H1 (cell line): ENCODE measurements at regions not wholly inside any gene's neighbourhood (a gene's known extent, or its start where the extent isn't known, plus 50 kb on each side); places are given as distances from the start of the nearest gene placed in this dataset.

ENCODE experiments used
- CTCF ChIA-PET: fragments of 300-600 bp; sonication (Branson Sonifier 250); formaldehyde crosslinking; loops from one replicate; lab custom pipeline; 2021; ENCODE audit not compliant: partially characterized antibody; lab: Charles Lee
- POLR2A ChIA-PET: fragments of 300-600 bp; sonication (Branson Sonifier 250); formaldehyde crosslinking; loops from one replicate; lab custom pipeline; 2021; ENCODE audit warnings: inconsistent platforms; ENCODE audit not compliant: partially characterized antibody; lab: Charles Lee
- DNase-seq, 2 experiments: peaks; one replicate each; pipeline versions ENCODE4 v3.0.0 to v3.0.0-alpha.2; 2010 to 2022; ENCODE audit warnings: low spot score in 2 of 2, low read depth in 1 of 2, mixed read lengths in 1 of 2
- FAIRE-seq: peaks from 2 replicates; lab custom pipeline; 2011; peaks lifted over from hg19 to GRCh38; lab: Jason Lieb, UNC
- H2AFZ ChIP-seq: 2 replicates; pipeline ENCODE4 v1.8.1; 2012; ENCODE audit warnings: low read length, inconsistent platforms
- H2AK5ac ChIP-seq: 2 replicates; pipeline ENCODE4 v1.6.1; 2013; ENCODE audit warnings: low read depth, low read length
- H2BK120ac ChIP-seq: replicated peaks from 2 replicates; pipeline ENCODE3; 2013; ENCODE audit warnings: low read depth, low read length, inconsistent platforms
- H2BK12ac ChIP-seq: 2 replicates; pipeline ENCODE4 v1.6.1; 2013; ENCODE audit warnings: low read depth, low read length
- H2BK15ac ChIP-seq: 2 replicates; pipeline ENCODE4 v1.6.1; 2013; ENCODE audit warnings: low read length
- H2BK20ac ChIP-seq: 2 replicates; pipeline ENCODE4 v1.6.1; 2013; ENCODE audit warnings: low read length
- H2BK5ac ChIP-seq: 2 replicates; pipeline ENCODE4 v1.6.1; 2013; ENCODE audit warnings: low read depth, low read length
- H3K14ac ChIP-seq: 2 replicates; pipeline ENCODE4 v1.6.1; 2013; ENCODE audit warnings: inconsistent platforms; ENCODE audit not compliant: insufficient read length
- H3K18ac ChIP-seq: 2 replicates; pipeline ENCODE4 v1.6.1; 2013; ENCODE audit warnings: low read length; ENCODE audit errors: extremely low read depth
- H3K23ac ChIP-seq: 2 replicates; pipeline ENCODE4 v1.6.1; 2013; ENCODE audit warnings: inconsistent platforms; ENCODE audit not compliant: insufficient read length
- H3K23me2 ChIP-seq: 2 replicates; pipeline ENCODE4 v1.6.1; 2013; ENCODE audit warnings: low read depth, low read length
- H3K27ac ChIP-seq: 2 replicates; pipeline ENCODE4 v1.6.1; 2011; ENCODE audit warnings: low read depth, low read length, inconsistent platforms
- H3K27me3 ChIP-seq, 4 experiments: replicated peaks in 1 of 4; 1 replicate in 1 of 4; 2 replicates in 3 of 4; pipeline versions ENCODE4 v1.6.1 to v1.8.1; 2011 to 2013; ENCODE audit warnings: low read length in 3 of 4, mild to moderate bottlenecking in 3 of 4, inconsistent platforms in 2 of 4, mixed read lengths in 2 of 4, moderate library complexity in 1 of 4; ENCODE audit not compliant: control insufficient read depth in 3 of 4, insufficient read depth in 3 of 4; ENCODE audit errors: extremely low read depth in 1 of 4
- H3K36me3 ChIP-seq, 4 experiments: 2 replicates each; pipeline versions ENCODE4 v1.6.1 to v1.8.1; 2011 to 2013; ENCODE audit warnings: mild to moderate bottlenecking in 4 of 4, low read length in 3 of 4, moderate library complexity in 2 of 4, control low read depth in 1 of 4, inconsistent platforms in 1 of 4; ENCODE audit not compliant: insufficient read depth in 4 of 4, control insufficient read depth in 2 of 4
- H3K4ac ChIP-seq: replicated peaks from 2 replicates; pipeline ENCODE3; 2013; ENCODE audit warnings: low read length, low read depth, mixed read lengths, inconsistent platforms; ENCODE audit not compliant: insufficient read length
- H3K4me1 ChIP-seq, 4 experiments: replicated peaks in 1 of 4; 1 replicate in 1 of 4; 2 replicates in 3 of 4; pipeline versions ENCODE4 v1.6.1 to v1.8.1; 2011 to 2013; ENCODE audit warnings: low read length in 3 of 4, inconsistent platforms in 2 of 4, mixed read lengths in 1 of 4; ENCODE audit not compliant: insufficient read depth in 4 of 4, control insufficient read depth in 3 of 4
- H3K4me2 ChIP-seq, 2 experiments: 2 replicates each; pipeline versions ENCODE4 v1.6.1 to v1.8.1; 2011 to 2013; ENCODE audit warnings: low read depth in 2 of 2, low read length in 2 of 2, control low read depth in 1 of 2, inconsistent platforms in 1 of 2, mild to moderate bottlenecking in 1 of 2; ENCODE audit not compliant: insufficient read depth in 1 of 2
- H3K4me3 ChIP-seq, 4 experiments: fragments of 200-600, 300-600 bp in 1 of 4; sonication (generic), shearing (Covaris generic), sonication (Bioruptor Twin) in 1 of 4; 2 replicates each; pipeline versions ENCODE4 v1.5.1 to v1.8.1; 2011 to 2016; ENCODE audit warnings: low read length in 4 of 4, low read depth in 3 of 4, control low read depth in 2 of 4, inconsistent platforms in 2 of 4, mild to moderate bottlenecking in 2 of 4, mixed read lengths in 1 of 4, moderate library complexity in 1 of 4; ENCODE audit not compliant: insufficient read depth in 2 of 4; ENCODE audit errors: extremely low read depth in 1 of 4
- H3K56ac ChIP-seq: replicated peaks from 2 replicates; pipeline ENCODE3; 2013; ENCODE audit warnings: low read depth, mild to moderate bottlenecking, mixed read lengths, low read length, inconsistent platforms; ENCODE audit not compliant: insufficient read length
- H3K79me1 ChIP-seq: 2 replicates; pipeline ENCODE4 v1.6.1; 2013; ENCODE audit warnings: low read depth, low read length, control low read depth
- H3K79me2 ChIP-seq, 2 experiments: 2 replicates each; pipeline versions ENCODE4 v1.6.1 to v1.8.1; 2012 to 2013; ENCODE audit warnings: low read length in 2 of 2, mild to moderate bottlenecking in 2 of 2, inconsistent platforms in 1 of 2; ENCODE audit not compliant: insufficient read depth in 2 of 2, control insufficient read depth in 1 of 2
- H3K9ac ChIP-seq, 4 experiments: replicated peaks in 1 of 4; 1 replicate in 1 of 4; 2 replicates in 3 of 4; pipeline versions ENCODE4 v1.6.1 to v1.8.1; 2011 to 2013; ENCODE audit warnings: low read depth in 3 of 4, low read length in 3 of 4, control low read depth in 2 of 4, mild to moderate bottlenecking in 2 of 4, moderate library complexity in 2 of 4, inconsistent platforms in 1 of 4; ENCODE audit errors: extremely low read depth in 1 of 4
- H3K9me3 ChIP-seq, 2 experiments: 2 replicates each; pipeline versions ENCODE4 v1.6.1 to v1.8.1; 2012 to 2013; ENCODE audit warnings: mild to moderate bottlenecking in 2 of 2, moderate library complexity in 2 of 2, control low read depth in 1 of 2, inconsistent platforms in 1 of 2, low read depth in 1 of 2, low read length in 1 of 2, mixed read lengths in 1 of 2; ENCODE audit not compliant: insufficient read depth in 2 of 2
- H4K20me1 ChIP-seq, 2 experiments: replicated peaks in 1 of 2; 2 replicates each; pipeline versions ENCODE3 to v1.8.1; 2011 to 2013; ENCODE audit warnings: inconsistent platforms in 2 of 2, low read length in 2 of 2, mild to moderate bottlenecking in 1 of 2; ENCODE audit not compliant: insufficient read depth in 2 of 2, control insufficient read depth in 1 of 2
- H4K5ac ChIP-seq: 2 replicates; pipeline ENCODE4 v1.6.1; 2013; ENCODE audit warnings: low read length, low read depth, mixed read lengths, inconsistent platforms; ENCODE audit not compliant: insufficient read length
- H4K8ac ChIP-seq: 2 replicates; pipeline ENCODE4 v1.8.0; 2013; ENCODE audit warnings: mild to moderate bottlenecking, moderate library complexity, low read length, inconsistent platforms; ENCODE audit not compliant: insufficient read depth; ENCODE audit errors: extremely low read depth
- H4K91ac ChIP-seq: replicated peaks from 2 replicates; pipeline ENCODE3; 2013; ENCODE audit warnings: low read length, mixed read lengths, inconsistent platforms; ENCODE audit not compliant: insufficient read length
- CBX5 ChIP-seq: fragments of 300-800, 300-1000 bp; sonication (generic); IDR thresholded peaks from 2 replicates; pipeline ENCODE4 v1.7.1; 2016; ENCODE audit warnings: antibody characterized with exemption, low read length, low read depth
- CHD2 ChIP-seq: IDR thresholded peaks from 2 replicates; pipeline ENCODE4 v1.6.1; 2012; ENCODE audit warnings: low read length, improper control_type of control experiment
- POLR2A ChIP-seq, 2 experiments: IDR thresholded peaks; 1 replicate in 1 of 2; 2 replicates in 1 of 2; pipeline ENCODE4 v1.6.1; 2011; ENCODE audit warnings: low read depth in 2 of 2, low read length in 2 of 2, mild to moderate bottlenecking in 2 of 2; ENCODE audit errors: control extremely low read depth in 1 of 2
- POLR2AphosphoS5 ChIP-seq: IDR thresholded peaks from 2 replicates; pipeline ENCODE4 v1.6.1; 2011; ENCODE audit warnings: low read depth, low read length
- RBBP5 ChIP-seq: IDR thresholded peaks from 2 replicates; pipeline ENCODE4 v1.7.1; 2012; ENCODE audit warnings: low read depth, mild to moderate bottlenecking, inconsistent platforms, low read length, moderate library complexity, borderline replicate concordance
- RXRA ChIP-seq: IDR thresholded peaks from 2 replicates; pipeline ENCODE4 v1.6.1; 2011; ENCODE audit warnings: low read depth, mild to moderate bottlenecking, low read length, moderate library complexity; ENCODE audit not compliant: insufficient read depth
- SIN3A ChIP-seq, 2 experiments: IDR thresholded peaks in 1 of 2; conservative IDR thresholded peaks in 1 of 2; 2 replicates each; pipeline ENCODE4 v1.6.1; 2011 to 2012; ENCODE audit warnings: low read length in 2 of 2, improper control_type of control experiment in 1 of 2, low read depth in 1 of 2, mild to moderate bottlenecking in 1 of 2
- SIRT6 ChIP-seq: IDR thresholded peaks from one replicate; pipeline ENCODE4 v1.7.1; 2012; ENCODE audit warnings: low read length, inconsistent platforms
- SIX5 ChIP-seq: IDR thresholded peaks from 2 replicates; pipeline ENCODE4 v1.6.1; 2011; ENCODE audit warnings: mild to moderate bottlenecking, low read depth, low read length
- SP1 ChIP-seq: IDR thresholded peaks from 2 replicates; pipeline ENCODE4 v1.6.1; 2011; ENCODE audit warnings: low read depth, low read length
- TAF7 ChIP-seq: optimal IDR thresholded peaks from 2 replicates; pipeline ENCODE3; 2011; ENCODE audit warnings: low read depth, mild to moderate bottlenecking, inconsistent platforms, low read length, moderate library complexity, borderline replicate concordance
- TBP ChIP-seq: IDR thresholded peaks from 2 replicates; pipeline ENCODE4 v1.6.1; 2011; ENCODE audit warnings: low read depth, low read length, improper control_type of control experiment
- TCF12 ChIP-seq: IDR thresholded peaks from 2 replicates; pipeline ENCODE4 v1.6.1; 2011; ENCODE audit warnings: low read depth, mild to moderate bottlenecking, low read length
- YY1 ChIP-seq: IDR thresholded peaks from 2 replicates; pipeline ENCODE4 v1.6.1; 2011; ENCODE audit warnings: low read depth, mild to moderate bottlenecking, low read length
- WGBS, 2 experiments: shearing (Covaris generic) in 1 of 2; methylation state at CpG; one replicate each; pipeline versions ENCODE4 v1.1.6 to v1.1.7; 2013 to 2015; ENCODE audit warnings: low lambda C conversion rate in 2 of 2, mixed read lengths in 2 of 2, inconsistent platforms in 1 of 2, low coverage in 1 of 2, missing lambda C conversion rate in 1 of 2; ENCODE audit not compliant: insufficient replicate concordance in 2 of 2, insufficient coverage in 1 of 2, insufficient read length in 1 of 2; ENCODE audit errors: extremely low coverage in 1 of 2, missing lambda C conversion rate in 1 of 2; 5-methylcytosine and 5-hydroxymethylcytosine counted together

- no peak overlapping the region for H3K14ac ChIP-seq
- H3K56ac ChIP-seq: no peak overlapping the region
- no peak for FAIRE-seq
Measured at GRCh38 chr11:92022499-92022898, 202.1 kb upstream of the FAT3 start.

More at GRCh38 chr11:92022499-92022898, 202.1 kb upstream of the FAT3 start:
- Histone ChIP-seq H3K9ac (no peak overlapping the region), H2BK15ac (no peak overlapping the region), H4K8ac (no peak overlapping the region), H3K4me2 (no peak overlapping the region), H3K27me3 (no peaks in the 10 kb centered on the region), H3K79me1 (no peaks in the 10 kb centered on the region), H2BK12ac (no peak overlapping the region), H3K9me3 (no peaks in the 10 kb centered on the region; a peak in 1 of 4 replicates), H2AK5ac (no peak overlapping the region), H2AFZ (no peak overlapping the region), H3K23me2 (no peaks in the 10 kb centered on the region), H3K23ac (no peak overlapping the region), H2BK5ac (no peak overlapping the region), H3K4me1 (no peaks in the 10 kb centered on the region), H2BK20ac (no peak overlapping the region), H4K91ac (no peak overlapping the region), H3K4ac (no peak overlapping the region), H3K79me2 (no peaks in the 10 kb centered on the region), H3K36me3 (no peaks in the 10 kb centered on the region), H2BK120ac (no peak overlapping the region), H4K20me1 (no peaks in the 10 kb centered on the region), H3K27ac (no peak overlapping the region), H3K18ac (no peak overlapping the region), H3K4me3 (no peak overlapping the region), H4K5ac (no peak overlapping the region)
- ChIA-PET POLR2A (no interaction called here), CTCF (interaction anchor here (0.9 kb wide), 1 partner anchor 46 kb away, joined by 3 read pairs; no protein-coding TSS in a partner anchor)
- DNase-seq: no peak
- 95% methylated on average over 2 of the region's 2 CpGs; no CpG with 5 or more reads in 1 of the 2 experiments for WGBS, 2 experiments
- TF ChIP-seq POLR2A (IDR thresholded peaks at IDR 0.05; ENCODE audit: control extremely low read depth in 1 of 2, low read depth in 2 of 2, low read length in 2 of 2) (no peak), CHD2 (no peak), RBBP5 (no peak), TAF7 (no peak), RXRA (no peak), CBX5 (no peak), SIX5 (no peak), YY1 (no peak), POLR2AphosphoS5 (no peak), TBP (no peak), SIRT6 (no peak), SP1 (no peak), SIN3A (conservative IDR thresholded peaks at IDR 0.05 in 1 of 2, IDR thresholded peaks at IDR 0.05 in 1 of 2; ENCODE audit: low read depth in 1 of 2, low read length in 2 of 2) (no peak), TCF12 (no peak)
